ENCODE measurements at regions not wholly inside any gene's neighbourhood (a gene's known extent, or its start where the extent isn't known, plus 50 kb on each side); places are given as distances from the start of the nearest gene placed in this dataset.

GRCh38 chr13:22106058-22106457 lies 435.2 kb downstream of the FGF9 start:
- TF ChIP-seq POLR2AphosphoS5 (IDR thresholded peaks at IDR 0.05) (no peak), POLR2A (IDR thresholded peaks at IDR 0.05) (no peak), CTCF (IDR thresholded peaks at IDR 0.05) (no peak)
